Activated gamma-delta T cell (primary cell): ENCODE measurements at regions not wholly inside any gene's neighbourhood (a gene's known extent, or its start where the extent isn't known, plus 50 kb on each side); places are given as distances from the start of the nearest gene placed in this dataset.
"Not testable (repeated sequence)": the region's sequence is repeated elsewhere in the genome, so short reads cannot be mapped to it uniquely, and the experiment has no call there.

Source experiments
- DNase-seq: peaks from one replicate; lab custom pipeline; 2025; lab: John Stamatoyannopoulos, UW

GRCh38 chr13:60690604-60691003 is 293.6 kb downstream of the TDRD3 start:
- no peak for DNase-seq

GRCh38 chr13:60689571-60689970 is 292.6 kb downstream of the TDRD3 start:
- no peak for DNase-seq

GRCh38 chr13:60689076-60689475 is 292.1 kb downstream of the TDRD3 start:
- DNase-seq, result no peak

GRCh38 chr13:60679928-60680694 is 283.1 kb downstream of the TDRD3 start:
- no peak for DNase-seq

- DNase-seq, result no peak
These were observed 282.1 kb downstream of the TDRD3 start for GRCh38 chr13:60679131-60679530.

GRCh38 chr13:60671386-60671785 is 274.4 kb downstream of the TDRD3 start:
- no peak for DNase-seq

GRCh38 chr13:60663788-60664187 is 266.8 kb downstream of the TDRD3 start:
- peak; percentile 2 for DNase-seq

- no peak for DNase-seq
These were observed 265.6 kb downstream of the TDRD3 start for GRCh38 chr13:60662595-60662994.

GRCh38 chr13:60661521-60661920 is 264.5 kb downstream of the TDRD3 start:
- no peak for DNase-seq

GRCh38 chr13:60657586-60657985 is 260.6 kb downstream of the TDRD3 start:
- DNase-seq, result not testable (repeated sequence)

GRCh38 chr13:60655256-60655655 is 258.2 kb downstream of the TDRD3 start:
- DNase-seq, result no peak

GRCh38 chr13:60654415-60654814 is 257.4 kb downstream of the TDRD3 start:
- DNase-seq, result no peak

GRCh38 chr13:60647547-60647946 is 250.5 kb downstream of the TDRD3 start:
- no peak for DNase-seq

GRCh38 chr13:60646620-60647019 is 249.6 kb downstream of the TDRD3 start:
- no peak for DNase-seq

- DNase-seq, result no peak
These were observed 248.7 kb downstream of the TDRD3 start for GRCh38 chr13:60645676-60646075.

GRCh38 chr13:60642552-60642951 is 245.5 kb downstream of the TDRD3 start:
- no peak for DNase-seq

- DNase-seq, result no peak
These were observed 232.1 kb downstream of the TDRD3 start for GRCh38 chr13:60629158-60629557.

- DNase-seq, result no peak
These were observed 230.2 kb downstream of the TDRD3 start for GRCh38 chr13:60627071-60627686.
